Osteoblast (primary cell): ENCODE measurements at regions not wholly inside any gene's neighbourhood (a gene's known extent, or its start where the extent isn't known, plus 50 kb on each side); places are given as distances from the start of the nearest gene placed in this dataset.

Source experiments
- DNase-seq: peaks from one replicate; pipeline ENCODE4 v3.0.0; 2011; ENCODE audit warnings: low spot score, mixed read lengths; ENCODE audit not compliant: insufficient read length; ENCODE audit errors: missing footprints
- H2AFZ ChIP-seq: 2 replicates; pipeline ENCODE4 v1.6.0; 2011; ENCODE audit warnings: mild to moderate bottlenecking, low read length
- H3K27ac ChIP-seq: 2 replicates; pipeline ENCODE4 v1.5.1; 2011; ENCODE audit warnings: mild to moderate bottlenecking, low read depth, low read length, moderate library complexity
- H3K27me3 ChIP-seq: 2 replicates; pipeline ENCODE4 v1.6.0; 2012; ENCODE audit warnings: mild to moderate bottlenecking, control low read depth, inconsistent platforms, low read length, moderate library complexity; ENCODE audit not compliant: insufficient read depth
- H3K36me3 ChIP-seq: 2 replicates; pipeline ENCODE4 v1.5.1; 2011; ENCODE audit warnings: mild to moderate bottlenecking, low read length, control low read depth, moderate library complexity; ENCODE audit not compliant: insufficient read depth
- H3K4me1 ChIP-seq: 2 replicates; pipeline ENCODE4 v1.5.1; 2011; ENCODE audit warnings: mild to moderate bottlenecking, low read length, control low read depth, moderate library complexity; ENCODE audit not compliant: insufficient read depth
- H3K4me2 ChIP-seq: 2 replicates; pipeline ENCODE4 v1.6.0; 2011; ENCODE audit warnings: mild to moderate bottlenecking, low read length; ENCODE audit not compliant: insufficient read depth
- H3K4me3 ChIP-seq: fragments of 200-600 bp; sonication (generic); 3 replicates; pipeline ENCODE4 v1.5.1; 2012; ENCODE audit warnings: mild to moderate bottlenecking, low read length, inconsistent platforms; ENCODE audit not compliant: insufficient read depth
- H3K79me2 ChIP-seq: 2 replicates; pipeline ENCODE4 v1.6.0; 2012; ENCODE audit warnings: mild to moderate bottlenecking, low read length, control low read depth, inconsistent platforms; ENCODE audit not compliant: insufficient read depth
- H3K9me3 ChIP-seq: 2 replicates; pipeline ENCODE4 v1.5.1; 2011; ENCODE audit warnings: low read depth, low read length, control low read depth
- H4K20me1 ChIP-seq: 2 replicates; pipeline ENCODE4 v1.6.0; 2012; ENCODE audit warnings: mild to moderate bottlenecking, low read length, control low read depth; ENCODE audit not compliant: insufficient read depth
- CTCF ChIP-seq: IDR thresholded peaks from 2 replicates; pipeline ENCODE4 v1.5.1; 2011; ENCODE audit warnings: mild to moderate bottlenecking, low read depth, low read length, moderate library complexity; ENCODE audit errors: extremely low read depth

- H2AFZ ChIP-seq = no peak overlapping the region
- no peak overlapping the region for H3K4me3 ChIP-seq
- no peaks in the 10 kb centered on the region for H4K20me1 ChIP-seq
- TF ChIP-seq CTCF = no peak
- no peak overlapping the region for H3K27ac ChIP-seq
- H3K4me2 ChIP-seq = no peak overlapping the region
- H3K79me2 ChIP-seq = no peaks in the 10 kb centered on the region
- no peaks in the 10 kb centered on the region for H3K36me3 ChIP-seq
- H3K27me3 ChIP-seq = no peaks in the 10 kb centered on the region
- no peak for DNase-seq
- H3K9me3 ChIP-seq = no peaks in the 10 kb centered on the region
- no peaks in the 10 kb centered on the region for H3K4me1 ChIP-seq
These were observed 500.4 kb downstream of the ZBBX start for GRCh38 chr3:166879661-166880060.

- Histone ChIP-seq H3K4me3 (no peak overlapping the region), H3K4me1 (no peaks in the 10 kb centered on the region), H3K79me2 (no peaks in the 10 kb centered on the region), H3K27me3 (no peaks in the 10 kb centered on the region), H2AFZ (no peak overlapping the region), H3K27ac (no peak overlapping the region), H3K4me2 (no peak overlapping the region), H3K36me3 (no peaks in the 10 kb centered on the region), H3K9me3 (no peaks in the 10 kb centered on the region), H4K20me1 (no peaks in the 10 kb centered on the region)
- no peak for DNase-seq
- no peak for TF ChIP-seq CTCF
These were observed 502.1 kb downstream of the ZBBX start for GRCh38 chr3:166877971-166878370.

- Histone ChIP-seq H3K9me3 (no peaks in the 10 kb centered on the region), H3K4me2 (no peak overlapping the region), H3K27me3 (no peaks in the 10 kb centered on the region), H4K20me1 (no peaks in the 10 kb centered on the region), H2AFZ (no peak overlapping the region), H3K4me1 (no peaks in the 10 kb centered on the region), H3K79me2 (no peaks in the 10 kb centered on the region), H3K36me3 (no peaks in the 10 kb centered on the region), H3K27ac (no peak overlapping the region), H3K4me3 (no peak overlapping the region)
- no peak for DNase-seq
- TF ChIP-seq CTCF = no peak
These were observed 515.3 kb downstream of the ZBBX start for GRCh38 chr3:166864473-166865467.

- no peaks in the 10 kb centered on the region for H3K79me2 ChIP-seq
- no peaks in the 10 kb centered on the region for H4K20me1 ChIP-seq
- DNase-seq = no peak
- no peak overlapping the region for H2AFZ ChIP-seq
- H3K27ac ChIP-seq = no peak overlapping the region
- H3K9me3 ChIP-seq = no peaks in the 10 kb centered on the region
- H3K4me1 ChIP-seq = no peaks in the 10 kb centered on the region
- no peak for TF ChIP-seq CTCF
- no peaks in the 10 kb centered on the region for H3K27me3 ChIP-seq
- no peak overlapping the region for H3K4me2 ChIP-seq
- H3K4me3 ChIP-seq = no peak overlapping the region
- no peaks in the 10 kb centered on the region for H3K36me3 ChIP-seq
These were observed 519.9 kb downstream of the ZBBX start for GRCh38 chr3:166860217-166860616.
